COR-L47 (cell line): ENCODE measurements at regions not wholly inside any gene's neighbourhood (a gene's known extent, or its start where the extent isn't known, plus 50 kb on each side); places are given as distances from the start of the nearest gene placed in this dataset.
A peak's percentile ranks its signal among the peaks of the same experiment; 100 is the strongest.
"Not testable (repeated sequence)": the region's sequence is repeated elsewhere in the genome, so short reads cannot be mapped to it uniquely, and the experiment has no call there.

Experiments
- DNase-seq: peaks from one replicate; lab custom pipeline; 2025; lab: John Stamatoyannopoulos, UW

DNA sequence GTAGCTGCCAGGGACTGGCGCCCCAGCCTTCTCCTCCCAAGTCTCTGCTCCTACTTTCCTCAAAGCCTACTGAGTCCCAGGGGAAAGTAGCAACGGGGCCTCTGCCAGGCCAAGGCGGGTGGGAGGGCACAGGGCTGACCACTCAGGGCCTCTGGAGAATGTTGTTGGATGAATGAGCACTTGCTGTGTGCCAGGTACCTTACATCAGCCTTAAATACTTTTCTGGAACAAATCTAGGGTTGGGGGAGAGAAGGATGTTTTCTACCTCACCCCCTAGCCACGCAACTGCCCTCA, 119.3 kb upstream of the ZBTB40 start:
- DNase-seq, result no peak

DNA sequence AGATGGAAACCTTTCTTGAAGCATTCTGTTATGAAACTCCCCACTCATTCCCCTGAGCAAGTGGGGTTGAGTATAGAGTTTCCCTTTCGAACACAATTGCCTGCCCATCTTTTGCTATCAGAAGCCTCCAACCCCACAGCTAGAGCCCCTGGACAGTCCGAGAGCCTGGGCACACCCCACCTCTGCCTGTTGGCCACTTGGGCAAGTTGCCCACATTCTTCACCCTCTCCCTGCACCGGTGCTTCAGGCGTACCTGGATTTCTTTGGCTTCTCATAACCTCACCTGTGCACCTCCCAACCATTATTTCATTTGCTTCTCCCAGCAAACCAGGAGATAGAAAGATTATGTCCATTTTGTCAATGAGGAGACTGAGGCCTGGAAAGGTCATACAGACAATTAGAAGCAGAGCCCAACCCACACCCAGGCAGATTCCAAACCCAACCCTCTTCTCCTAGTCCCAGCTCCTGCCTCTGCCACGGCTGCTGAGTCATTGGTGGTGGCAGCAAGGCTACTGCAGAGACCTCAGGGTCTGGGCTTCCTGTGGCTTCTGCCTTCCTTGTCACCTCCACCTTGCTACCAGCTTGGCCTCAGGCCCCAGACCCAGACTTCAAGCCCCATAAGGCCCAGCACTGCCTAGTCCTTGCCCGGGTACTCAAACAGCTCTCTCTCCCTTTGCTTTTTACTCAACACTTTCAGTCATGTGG, 118.7 kb upstream of the ZBTB40 start:
- DNase-seq, result no peak

DNA sequence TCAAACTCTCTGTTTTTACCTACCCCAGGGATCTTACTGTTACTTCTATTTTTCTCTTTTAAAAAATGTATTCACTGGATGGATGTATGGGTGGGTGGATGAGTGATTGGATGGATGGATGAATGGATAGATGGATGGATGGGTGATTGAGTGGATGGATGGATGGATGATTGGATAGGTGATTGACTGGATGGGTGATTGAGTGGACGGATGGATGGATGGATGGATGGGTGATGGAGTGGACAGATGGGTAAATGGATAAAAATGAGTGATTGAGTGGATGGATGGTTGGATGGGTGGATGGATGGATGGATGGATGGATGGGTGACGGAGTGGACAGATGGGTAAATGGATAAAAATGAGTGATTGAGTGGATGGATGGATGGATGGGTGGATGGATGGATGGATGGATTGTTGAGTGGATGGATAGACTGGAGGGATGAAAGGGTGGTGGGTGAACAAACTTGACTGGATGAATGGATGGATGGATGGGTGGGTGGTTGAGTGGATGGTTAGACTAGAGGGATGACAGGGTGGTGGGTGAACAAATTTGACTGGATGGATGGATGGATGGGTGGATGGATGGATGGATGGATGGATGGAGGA, 118.0 kb upstream of the ZBTB40 start:
- no peak for DNase-seq

DNA sequence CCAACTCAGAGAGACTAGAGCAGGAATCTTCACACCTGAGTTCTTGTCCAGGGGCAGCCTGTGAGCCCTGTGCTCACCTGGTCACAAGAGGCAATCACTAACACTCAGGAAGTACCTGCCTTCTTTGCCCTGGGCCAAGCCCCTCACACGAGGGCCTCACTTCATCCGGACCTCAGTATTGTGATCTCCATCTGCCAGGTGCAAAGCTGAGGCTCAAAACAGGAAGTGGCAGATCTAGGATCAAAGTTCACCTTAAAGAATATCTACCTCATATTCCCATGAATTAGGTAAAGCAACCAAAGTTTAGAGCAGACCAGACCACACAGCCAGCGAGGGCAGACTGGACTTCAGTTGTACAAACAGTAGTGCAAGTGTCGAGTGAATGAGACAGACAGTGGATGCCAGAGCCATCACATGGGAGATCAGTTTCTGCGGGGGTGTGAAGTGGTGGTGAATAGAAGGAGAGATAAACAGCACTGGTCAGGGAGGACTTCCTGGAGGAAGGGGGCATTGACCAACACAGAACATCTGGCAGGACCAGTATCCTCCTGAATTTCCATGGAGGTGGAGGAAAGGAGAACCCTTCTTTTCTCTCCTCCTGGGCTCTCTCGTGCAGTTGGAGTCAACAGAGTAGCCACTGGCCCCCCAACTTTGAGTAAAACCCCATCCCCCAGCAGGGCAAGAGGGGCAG, 116.6 kb upstream of the ZBTB40 start:
- DNase-seq, result no peak

- DNase-seq, result not testable (repeated sequence)
Observed at GRCh38 chr1:22336274-22336673, 115.4 kb upstream of the ZBTB40 start.

DNA sequence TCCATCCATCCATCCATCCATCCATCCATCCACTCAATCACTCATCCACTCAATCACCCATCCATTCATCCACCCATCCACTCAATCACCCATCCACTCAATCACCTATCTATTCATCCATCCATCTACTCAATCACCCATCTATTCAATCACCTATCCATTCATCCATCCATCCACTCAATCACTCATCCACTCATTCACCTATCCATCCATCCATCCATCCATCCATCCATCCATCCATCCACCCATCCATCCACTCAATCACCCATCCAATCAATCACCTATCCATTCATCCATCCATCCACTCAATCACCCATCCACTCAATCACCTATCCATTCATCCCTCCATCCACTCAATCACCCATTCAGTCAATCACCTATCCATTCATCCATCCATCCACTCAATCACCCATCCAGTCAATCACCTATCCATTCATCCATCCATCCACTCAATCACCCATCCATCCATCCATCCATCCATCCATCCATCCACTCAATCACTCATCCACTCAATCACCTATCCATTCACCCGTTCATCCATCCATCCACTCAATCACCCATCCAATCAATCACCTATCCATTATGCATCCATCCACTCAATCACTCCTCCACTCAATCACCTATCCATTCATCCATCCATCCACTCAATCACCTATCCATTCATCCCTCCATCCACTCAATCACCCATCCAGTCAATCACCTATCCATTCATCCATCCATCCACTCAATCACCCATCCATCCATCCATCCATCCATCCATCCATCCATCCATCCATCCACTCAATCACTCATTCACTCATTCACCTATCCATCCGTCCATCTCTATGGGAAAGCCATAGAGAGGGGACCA, 114.7 kb upstream of the ZBTB40 start:
- not testable (repeated sequence) for DNase-seq

GRCh38 chr1:22338071-22338765, 113.4 kb upstream of the ZBTB40 start:
- DNase-seq, result no peak

DNA sequence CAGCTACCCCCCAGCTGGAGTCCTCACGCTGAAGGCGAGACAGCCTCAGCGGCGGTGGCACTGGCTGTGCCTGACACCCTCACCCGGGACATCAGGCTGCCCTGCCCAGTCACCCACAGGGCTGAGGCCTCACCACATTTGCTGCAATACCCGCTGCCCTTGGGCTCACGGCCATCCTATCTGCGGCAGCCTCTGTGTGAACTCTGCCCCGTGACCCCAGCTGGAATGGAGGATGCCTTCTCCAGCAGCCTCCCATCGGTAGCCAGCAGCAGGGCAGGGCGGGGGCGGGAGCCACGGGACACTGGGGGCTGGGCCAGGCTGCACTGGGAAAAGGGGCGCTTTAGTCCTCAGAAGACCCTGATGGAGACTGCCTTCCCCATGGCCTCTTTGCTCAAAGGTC, 112.4 kb upstream of the ZBTB40 start:
- no peak for DNase-seq

- no peak for DNase-seq
Observed at GRCh38 chr1:22340066-22340465, 111.6 kb upstream of the ZBTB40 start.

GRCh38 chr1:22340873-22341272, 110.8 kb upstream of the ZBTB40 start:
- DNase-seq, result no peak

DNA sequence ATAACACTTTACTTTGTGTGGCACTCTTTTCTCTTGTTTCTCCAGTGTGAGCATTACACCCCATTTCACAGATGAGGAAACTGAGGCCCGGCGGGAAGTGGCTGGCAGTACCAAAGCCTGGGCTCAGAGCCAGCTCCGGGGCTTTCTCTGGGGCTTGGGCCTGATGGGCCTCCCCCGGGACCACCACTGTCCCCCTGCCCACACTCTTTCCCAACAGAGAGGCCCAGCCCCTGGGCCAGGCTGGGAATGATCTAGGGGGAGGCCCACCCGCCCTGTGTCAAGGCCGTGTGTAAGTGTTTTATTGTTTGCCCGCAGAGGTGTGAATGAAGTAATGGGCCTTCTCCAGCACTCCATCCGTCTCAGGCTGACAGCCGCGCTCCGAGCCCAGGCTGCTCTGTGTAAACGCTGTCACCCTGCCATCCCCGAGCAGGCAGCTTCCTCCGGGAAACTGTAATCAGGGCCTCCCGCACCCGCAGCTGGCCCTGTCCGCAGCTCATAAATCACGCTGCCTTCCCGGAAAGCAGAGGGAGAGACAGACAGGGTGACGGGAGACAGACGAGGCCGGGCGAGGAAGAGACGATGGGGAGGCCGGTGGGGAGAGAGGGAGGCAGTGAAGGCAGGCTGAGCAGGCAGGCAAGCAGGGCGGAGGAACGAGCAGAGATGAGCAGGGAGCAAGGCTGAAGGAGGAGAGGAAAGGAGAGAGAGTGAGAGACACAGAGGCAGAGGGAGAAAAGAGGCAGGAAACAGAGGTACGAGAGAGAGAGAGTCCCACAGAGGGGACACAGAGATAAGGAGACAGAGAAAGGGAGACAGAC, 109.7 kb upstream of the ZBTB40 start:
- DNase-seq, result peak; percentile 71

GRCh38 chr1:22342734-22343191, 108.9 kb upstream of the ZBTB40 start:
- DNase-seq, result no peak

DNA sequence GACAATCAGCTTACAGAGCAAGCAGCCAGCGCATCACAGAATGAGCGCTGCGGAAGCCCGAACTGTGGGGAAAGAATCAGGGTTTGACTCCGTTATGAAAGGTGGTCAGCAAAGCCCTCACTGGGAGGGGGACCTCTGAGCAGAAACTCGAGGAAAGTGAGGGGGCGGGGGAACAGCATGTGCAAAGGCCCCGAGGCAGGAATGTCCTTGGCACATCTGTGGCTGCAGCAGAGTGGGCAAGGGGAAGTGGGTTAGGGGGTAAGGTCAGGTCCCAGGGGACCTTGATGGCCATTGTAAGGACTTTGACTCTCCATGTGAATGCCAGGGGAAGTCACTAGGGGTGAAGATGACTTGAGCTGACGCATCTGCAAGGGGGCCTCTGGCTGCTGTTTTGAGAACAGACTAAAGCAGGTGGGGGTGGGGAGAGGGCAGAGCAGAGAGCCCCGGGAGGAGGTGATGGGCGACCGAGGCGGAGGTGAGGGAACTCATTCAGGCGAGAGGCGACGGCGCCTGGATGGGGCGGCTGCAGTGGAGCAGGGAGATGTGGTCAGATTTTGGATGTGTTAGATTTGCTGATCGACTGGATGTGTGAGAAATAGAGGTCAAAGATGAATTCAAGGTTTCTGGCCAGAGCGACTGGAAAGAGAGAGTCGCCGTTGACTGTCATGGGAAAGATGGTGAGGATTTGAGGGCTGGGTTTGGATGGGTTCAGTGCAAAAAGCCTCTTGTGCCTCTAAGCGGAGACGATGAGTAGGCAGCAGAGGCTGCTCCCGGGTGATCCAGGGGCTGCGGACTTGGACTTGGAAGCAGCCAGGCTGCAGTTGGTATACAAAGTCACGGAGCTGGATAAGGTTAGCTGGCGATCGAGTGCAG, 108.0 kb upstream of the ZBTB40 start:
- no peak for DNase-seq

- DNase-seq, result no peak
Observed at GRCh38 chr1:22344329-22344630, 107.4 kb upstream of the ZBTB40 start.

DNA sequence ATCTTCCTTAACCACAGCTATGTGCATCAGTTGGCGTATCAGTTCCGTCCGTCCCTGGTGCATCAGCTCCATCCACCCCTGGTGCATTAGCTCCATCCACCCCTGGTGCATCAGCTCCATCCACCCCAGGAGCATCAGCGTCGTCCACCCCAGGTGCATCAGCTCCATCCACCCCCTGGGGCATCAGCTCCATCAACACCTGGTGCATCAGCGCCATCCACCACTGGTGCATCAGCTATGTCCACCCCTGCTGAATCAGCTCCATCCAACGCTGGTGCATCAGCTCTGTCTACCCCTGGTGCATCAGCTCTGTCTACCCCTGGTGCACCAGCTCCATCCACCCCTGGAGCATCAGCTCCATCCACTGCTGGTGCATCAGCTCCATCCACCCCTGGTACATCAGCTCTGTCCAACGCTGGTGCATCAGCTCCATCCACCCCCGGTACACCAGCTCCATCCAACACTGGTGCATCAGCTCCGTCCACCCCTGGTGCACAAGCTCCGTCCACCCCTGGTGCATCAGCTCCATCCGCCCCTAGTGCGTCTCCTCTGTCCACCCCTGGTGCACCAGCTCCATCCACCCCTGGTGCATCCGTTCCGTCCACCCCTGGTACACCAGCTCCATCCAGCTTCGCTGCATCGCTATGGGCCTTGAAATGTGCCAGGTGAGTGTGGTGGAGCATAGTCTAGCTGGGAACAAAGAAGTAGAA, 106.6 kb upstream of the ZBTB40 start:
- no peak for DNase-seq

- DNase-seq, result no peak
Observed at GRCh38 chr1:22347854-22348760, 103.5 kb upstream of the ZBTB40 start.

DNA sequence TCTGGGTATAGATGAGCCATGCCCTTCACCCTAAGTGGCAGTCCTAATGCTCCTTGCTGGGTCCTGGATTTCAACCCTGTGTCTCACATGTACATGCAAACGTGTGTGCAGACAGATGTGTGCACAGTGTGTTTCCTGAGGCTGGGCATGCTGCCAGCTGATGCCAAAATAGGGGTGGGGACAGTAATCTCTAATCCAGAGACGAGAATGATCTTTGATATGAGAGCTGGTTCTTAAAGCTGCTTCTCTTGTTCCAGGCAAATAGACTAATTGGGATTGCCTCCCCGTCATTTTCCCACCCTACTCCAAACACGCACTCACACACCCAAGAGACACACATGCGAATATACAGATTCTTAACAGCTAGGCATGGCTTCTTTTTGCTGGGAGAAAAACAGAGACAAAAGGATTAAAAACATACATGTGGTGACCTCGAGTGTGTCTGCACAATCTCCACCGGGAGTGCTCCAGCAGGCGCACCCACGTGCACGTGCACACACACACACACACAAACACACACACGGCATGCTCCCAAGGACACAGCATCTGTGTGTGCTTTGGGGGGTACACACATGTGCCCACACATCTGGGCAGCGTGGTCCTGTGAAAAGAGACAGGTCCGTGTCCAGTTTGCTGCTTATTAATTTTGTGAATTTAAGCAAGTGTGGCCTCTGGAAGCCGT, 102.1 kb upstream of the ZBTB40 start:
- DNase-seq, result peak; percentile 59
